SHP77 (cell line): ENCODE measurements at regions not wholly inside any gene's neighbourhood (a gene's known extent, or its start where the extent isn't known, plus 50 kb on each side); places are given as distances from the start of the nearest gene placed in this dataset.

Experiments
- DNase-seq, 2 experiments: peaks; one replicate each; lab custom pipeline; 2025; lab: John Stamatoyannopoulos, UW

DNA sequence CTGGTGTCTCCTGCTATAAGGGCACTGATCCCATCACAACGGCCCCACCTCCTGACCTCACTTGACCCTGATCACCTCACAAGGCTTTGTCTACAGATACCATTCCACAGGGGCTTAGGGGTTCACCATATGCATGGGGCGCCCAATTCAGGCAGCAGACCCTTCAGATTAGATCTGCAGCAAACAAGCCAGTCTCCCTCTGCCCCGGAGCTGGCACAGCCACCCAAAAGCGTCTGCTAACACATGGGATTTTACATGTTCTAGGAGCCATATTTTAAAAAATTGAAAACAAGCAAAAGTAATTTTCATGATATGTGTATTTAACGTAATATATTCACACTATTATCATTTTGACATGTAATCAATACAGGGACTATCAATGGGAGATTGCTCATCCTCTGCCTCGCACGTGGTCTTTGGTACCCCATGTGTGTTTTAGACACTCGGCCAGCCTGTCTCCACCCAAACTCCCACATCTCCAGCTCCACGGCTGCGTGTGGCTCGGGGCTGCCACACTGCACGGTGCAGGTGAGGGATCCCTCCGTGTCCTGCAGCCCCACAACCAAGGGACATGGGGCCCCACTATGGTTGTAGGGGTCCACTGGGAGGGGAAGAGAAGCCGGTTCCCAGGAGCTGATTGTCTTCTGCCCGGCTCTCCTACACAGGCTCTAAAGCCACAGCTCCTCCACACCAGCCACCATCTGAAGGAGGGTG is 107.6 kb downstream of the RBFOX3 start:
- no peak for DNase-seq

DNA sequence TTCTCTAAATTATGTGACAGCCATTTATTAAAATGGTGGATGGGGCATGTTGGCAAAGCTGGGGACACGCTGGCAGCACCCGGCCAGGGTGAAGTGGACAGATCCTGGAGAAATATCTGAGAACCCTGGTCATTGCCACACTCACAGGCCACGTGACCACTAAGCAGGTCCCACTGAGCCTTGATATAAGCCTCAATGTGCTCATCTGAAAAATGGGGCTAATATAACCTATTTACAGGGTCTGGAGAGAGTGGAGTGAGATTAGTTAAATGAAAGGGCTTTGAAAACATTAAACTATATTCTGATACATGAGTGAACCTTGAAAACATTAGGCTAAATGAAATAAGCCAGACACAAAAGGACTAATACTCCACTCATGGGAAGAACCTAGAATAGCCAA is 108.9 kb downstream of the RBFOX3 start:
- DNase-seq, result no peak

DNA sequence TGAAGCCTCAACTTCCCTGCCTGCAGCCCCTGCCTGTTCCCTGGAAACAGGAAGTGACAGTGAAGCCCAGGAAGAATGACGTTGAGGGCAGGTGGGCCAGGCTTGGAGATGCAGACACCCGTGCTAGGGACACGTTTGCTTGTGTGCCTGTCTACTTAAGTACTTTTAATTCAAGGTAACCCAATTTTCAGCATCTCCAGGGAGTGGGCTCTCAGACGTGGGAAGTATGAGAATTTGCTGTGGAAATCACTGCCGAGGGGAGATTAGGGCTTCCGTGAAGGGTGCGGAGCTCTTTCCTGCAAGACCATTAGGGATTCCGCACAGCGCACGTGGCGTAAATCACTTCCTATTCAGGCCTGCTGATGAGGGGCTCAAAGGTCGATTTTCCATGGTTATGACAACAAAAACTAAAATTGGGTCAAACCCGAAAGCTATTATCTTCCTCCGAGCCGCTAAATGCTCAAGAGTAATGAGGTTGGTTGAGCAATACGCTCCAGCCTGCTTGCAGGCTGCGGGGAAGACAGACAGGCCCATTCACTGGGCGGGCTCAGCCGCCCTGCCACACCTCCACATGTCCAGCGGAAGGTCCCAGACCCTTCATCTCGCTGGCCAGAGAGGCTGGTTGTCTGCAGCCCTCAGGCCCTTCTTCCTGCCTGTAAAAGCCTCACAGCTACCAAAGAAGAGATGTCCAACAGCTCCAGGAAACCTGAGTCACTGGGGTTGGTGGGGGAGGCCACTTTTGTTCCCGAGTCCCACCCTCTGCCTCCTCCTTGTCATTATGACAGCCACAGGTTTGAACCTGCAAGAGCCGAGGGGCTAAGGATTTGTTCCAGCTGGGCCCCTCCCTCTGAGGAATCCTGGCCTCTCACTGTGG is 109.9 kb downstream of the RBFOX3 start:
- DNase-seq, result no peak

GRCh38 chr17:79498854-79499253 is 112.0 kb downstream of the RBFOX3 start:
- no peak for DNase-seq

GRCh38 chr17:79497777-79498348 is 113.0 kb downstream of the RBFOX3 start:
- no peak for DNase-seq

DNA sequence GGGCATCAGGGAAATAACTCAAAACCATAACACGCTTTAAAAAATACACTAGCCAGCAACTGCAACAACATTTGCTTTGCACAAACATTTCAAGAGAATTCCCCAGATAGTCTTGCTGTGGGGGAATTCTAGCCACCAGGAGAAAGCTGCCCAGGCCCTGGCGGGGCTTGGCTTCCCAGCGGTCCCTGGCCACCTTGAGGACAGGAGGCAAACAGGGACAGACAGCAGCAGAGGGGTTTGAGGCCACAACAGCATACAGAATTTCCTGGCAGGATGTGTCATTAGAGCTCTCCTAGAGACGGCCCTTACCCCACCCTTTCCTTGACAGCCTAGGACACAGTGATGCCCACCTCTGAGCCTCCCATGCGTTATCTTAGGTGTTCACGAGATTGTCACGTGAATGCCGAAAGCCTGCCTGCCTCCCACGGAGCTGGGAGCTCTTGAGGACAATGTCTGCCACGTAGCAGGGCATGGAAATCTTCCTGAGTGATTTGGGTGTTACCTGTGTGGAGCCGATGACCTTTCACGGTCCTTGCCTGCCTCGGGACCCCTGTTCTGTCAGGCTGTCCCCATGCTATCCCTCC is 114.3 kb downstream of the RBFOX3 start:
- DNase-seq, result no peak

GRCh38 chr17:79495665-79496064 is 115.2 kb downstream of the RBFOX3 start:
- no peak for DNase-seq

DNA sequence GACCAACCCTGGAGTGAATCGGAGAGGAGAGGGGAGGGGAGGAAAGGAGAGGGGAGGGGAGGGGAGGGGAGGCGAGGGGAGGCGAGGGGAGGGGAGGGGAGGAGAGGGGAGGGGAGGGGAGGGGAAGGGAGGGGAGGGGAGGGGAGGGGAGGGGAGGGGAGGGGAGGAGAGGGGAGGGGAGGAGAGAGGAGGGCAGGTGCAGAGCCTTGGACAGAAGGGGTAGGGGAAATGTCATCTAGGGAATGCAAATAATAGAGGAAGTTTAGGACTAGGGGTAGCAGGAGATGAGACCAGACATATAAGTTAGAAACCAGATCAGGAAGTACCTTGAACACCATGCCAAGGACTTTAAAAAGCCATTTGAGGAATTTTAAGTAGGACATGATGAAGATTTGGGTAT is 119.8 kb downstream of the RBFOX3 start:
- DNase-seq, result no peak

DNA sequence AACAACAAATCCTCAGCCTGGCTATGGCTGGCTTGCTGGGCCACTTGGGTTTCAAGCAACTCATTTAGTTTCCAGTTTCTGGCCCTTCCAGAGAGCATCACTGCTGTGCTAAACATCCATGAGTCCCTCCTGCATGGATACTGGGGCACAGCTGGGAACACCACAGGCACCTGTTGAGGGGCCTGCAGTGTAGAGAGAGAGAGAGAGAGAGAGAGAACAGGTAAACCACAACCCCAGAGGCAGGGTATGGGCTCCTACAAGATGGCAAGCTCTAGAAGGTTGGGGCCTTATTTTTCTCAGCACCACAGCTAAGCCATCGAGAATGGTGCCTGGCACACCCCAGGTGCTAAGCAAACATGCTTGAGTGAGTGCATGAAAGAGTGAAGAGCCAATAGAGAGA is 120.3 kb downstream of the RBFOX3 start:
- DNase-seq, result no peak

GRCh38 chr17:79487149-79487548 is 123.7 kb downstream of the RBFOX3 start:
- DNase-seq, result no peak

DNA sequence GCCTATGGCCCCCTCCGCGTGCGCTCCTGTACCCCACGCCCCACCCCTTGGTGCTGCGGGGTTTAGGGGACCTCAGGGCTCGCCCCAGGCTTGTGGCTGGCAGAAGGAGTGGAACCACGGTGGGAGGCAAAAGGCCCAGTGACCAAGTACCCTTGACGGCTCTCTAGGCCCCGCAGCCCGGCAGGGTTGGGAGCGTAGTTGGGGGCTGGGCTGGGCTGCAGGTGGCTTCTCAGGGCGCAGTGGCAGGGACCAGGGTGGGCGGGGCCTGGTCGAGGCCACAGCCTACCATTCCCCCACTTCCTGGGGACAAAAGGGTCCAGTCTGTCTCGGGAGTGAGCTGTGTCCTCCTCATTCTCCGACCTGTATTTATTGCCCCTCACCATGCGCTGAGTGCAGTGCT is 124.9 kb downstream of the RBFOX3 start:
- no peak for DNase-seq

DNA sequence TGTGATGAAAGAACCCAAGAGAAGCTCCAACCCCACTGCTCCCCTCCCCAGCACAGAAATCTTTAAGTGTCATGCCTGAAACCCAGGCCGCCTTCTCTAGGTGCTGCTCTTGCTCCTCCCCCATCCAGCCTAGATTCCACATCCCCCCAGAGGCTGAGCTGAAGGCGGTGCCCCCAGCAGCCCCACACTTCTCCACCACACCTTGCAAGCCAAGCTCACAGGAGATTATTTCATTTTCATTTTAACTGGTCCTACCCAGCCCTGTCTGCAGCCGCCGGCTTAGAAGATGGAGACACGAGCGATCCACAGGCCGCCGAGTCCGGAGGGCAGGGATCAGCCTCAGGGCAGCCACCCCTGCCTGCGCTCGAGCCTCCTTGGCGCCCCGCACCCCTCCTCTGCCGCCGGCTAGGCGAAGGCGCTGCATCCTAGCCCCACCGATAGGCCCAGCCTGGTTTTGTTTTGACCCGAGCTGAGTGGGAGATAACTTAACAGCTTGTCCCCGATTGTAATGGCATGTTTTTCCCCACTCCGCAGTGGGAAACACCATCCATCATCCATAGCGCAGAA is 125.3 kb downstream of the RBFOX3 start:
- DNase-seq, result no peak

- no peak for DNase-seq
These were observed 126.0 kb downstream of the RBFOX3 start for GRCh38 chr17:79484600-79485418.

DNA sequence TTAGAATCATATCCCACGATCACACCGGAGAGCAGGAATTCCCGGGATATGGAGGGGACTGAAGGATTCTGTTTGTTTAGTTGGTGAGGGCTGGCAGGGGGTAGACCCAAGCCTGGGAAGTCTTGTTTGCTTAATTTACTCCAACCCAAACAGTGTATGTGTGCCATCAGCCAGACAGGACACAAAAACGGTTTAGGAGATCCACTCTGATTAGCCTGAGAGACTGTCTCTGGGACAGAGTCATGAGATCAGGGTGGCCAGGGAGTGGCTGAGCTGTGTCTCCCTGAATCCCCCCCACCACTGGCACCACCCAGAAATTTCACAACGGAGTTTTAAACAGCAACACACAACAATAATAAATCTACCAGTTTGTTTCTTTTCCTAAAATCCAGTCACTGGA is 127.0 kb downstream of the RBFOX3 start:
- DNase-seq, result no peak

DNA sequence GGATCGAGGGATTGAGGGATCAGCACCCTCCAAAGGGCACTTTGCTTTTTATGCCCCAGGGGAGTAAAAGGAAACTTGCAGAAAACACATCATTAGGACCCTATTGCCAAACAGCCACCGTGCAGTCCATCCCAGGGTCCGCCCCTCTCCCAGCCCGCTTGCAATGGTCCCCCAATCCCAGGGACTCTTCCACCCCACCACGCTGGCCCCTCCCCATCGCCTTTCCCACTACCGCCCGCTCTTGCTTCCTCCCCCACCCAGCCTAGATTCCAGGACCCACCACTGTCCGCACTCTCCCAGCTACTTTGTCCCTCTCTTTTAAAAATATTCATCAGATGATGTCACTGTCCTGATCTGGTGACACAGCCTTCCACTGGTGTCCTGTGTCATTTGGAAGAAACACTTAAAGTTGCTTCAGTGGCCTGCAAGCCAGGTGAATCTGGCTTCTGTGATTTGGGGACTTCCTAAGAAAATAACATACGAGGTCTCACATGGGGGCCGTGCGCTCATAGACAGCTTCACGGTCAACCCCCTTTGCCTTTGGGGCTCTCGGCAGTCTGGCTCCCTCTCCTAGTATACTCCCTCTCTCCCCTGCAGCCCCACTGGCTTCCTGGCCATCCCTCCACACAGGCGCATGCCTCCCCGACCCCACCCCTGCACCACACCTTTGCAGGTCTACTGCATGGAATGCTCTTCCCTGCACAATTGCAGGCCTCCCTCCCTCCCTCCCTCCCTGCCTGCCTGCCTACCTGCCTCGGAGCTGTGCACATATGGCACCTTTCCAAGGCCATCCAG is 127.9 kb downstream of the RBFOX3 start:
- no peak for DNase-seq

DNA sequence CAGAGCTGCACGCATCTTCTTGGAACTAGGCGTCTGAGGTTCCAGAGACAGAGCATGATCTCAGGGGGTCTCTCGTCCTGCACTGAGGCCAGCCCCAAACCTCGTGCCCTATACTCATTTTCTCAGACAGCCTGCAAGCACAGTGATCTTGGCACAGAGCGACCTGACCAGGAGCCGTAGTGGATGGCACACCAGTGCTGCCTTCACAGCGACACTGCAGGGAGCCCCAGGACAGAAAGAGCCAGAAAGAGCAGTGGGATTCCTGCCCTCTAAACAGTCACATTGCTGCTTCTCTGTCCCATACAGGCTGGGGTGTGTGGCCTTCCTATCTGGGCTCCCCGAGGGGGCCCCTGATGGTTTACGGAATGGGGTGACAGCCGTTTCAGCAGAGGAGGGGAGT is 131.0 kb downstream of the RBFOX3 start:
- DNase-seq, result no peak

DNA sequence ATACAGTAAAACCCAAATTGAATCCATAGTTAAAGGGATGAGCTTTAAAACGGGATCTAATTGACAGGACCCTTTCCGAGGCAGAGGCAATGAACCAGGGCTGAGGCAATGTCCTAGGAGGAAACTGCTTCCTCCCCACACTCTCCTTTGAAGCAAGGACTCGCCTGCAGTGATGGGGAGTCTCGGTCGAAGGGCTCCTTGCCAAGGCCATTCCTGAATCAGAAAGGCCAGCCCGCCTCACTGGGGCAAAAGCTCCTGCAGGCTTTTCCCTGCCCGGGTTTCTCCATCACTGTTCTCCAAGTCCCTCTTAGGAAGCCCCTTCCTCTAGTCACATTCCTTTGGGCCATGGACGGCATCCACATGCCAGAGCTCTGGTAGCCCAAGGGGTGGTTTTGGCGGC is 132.0 kb downstream of the RBFOX3 start:
- no peak for DNase-seq

- no peak for DNase-seq
These were observed 132.8 kb downstream of the RBFOX3 start for GRCh38 chr17:79478051-79478461.

DNA sequence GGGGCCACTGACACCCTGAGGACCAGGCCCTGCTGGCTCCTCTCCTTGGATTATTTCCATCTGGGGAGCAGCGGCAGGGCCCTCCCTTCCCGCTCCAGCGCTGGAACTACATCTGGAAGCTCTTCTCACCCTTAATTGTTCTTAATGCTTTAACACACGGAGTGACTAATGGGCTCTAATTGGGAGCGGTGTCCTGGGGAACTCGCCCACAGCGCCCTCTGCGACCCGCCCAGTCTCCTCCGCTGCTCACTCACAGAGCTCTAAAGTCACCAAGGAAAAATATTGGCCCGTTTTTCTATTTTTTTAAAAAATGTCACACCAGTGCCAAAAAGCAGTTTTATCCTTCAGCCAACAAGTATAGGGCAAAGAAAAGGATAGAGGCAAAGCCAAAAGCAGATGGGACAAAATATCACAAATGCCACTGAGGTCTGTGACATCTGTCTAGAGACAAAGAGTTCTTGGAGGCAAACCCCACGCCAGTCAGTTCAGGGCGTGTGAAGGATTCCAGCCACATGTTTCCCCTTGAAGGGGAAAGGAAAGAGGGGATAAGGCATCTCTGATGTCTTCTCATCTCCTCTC is 134.7 kb downstream of the RBFOX3 start:
- DNase-seq, result no peak

DNA sequence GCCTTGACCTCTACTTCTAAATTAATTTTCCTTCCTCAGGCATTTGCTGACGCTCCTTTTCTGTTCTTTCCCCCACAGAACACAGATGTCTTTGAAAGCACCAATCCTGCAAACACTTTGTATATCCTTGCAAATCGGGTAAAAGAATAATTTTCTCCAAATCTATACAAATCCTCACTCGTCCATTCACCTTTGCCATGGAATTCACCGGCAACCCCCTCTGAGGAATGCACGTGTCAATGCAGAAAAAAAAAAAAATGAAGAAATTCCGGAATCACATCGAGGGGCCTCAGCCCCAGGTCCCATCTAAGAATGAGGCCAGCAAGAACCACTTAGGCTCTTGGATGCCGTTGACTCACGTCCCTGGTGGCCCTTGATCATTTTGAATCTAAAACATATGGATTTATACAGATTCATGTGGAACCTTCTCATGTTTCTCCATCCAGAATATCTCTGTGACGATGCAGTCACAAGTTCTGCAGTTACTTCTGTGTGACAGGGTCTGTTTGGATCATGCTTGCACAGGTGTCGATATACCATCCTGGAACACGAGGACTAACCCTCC is 136.9 kb downstream of the RBFOX3 start:
- no peak for DNase-seq
